ENCODE measurements at regions not wholly inside any gene's neighbourhood (a gene's known extent, or its start where the extent isn't known, plus 50 kb on each side); places are given as distances from the start of the nearest gene placed in this dataset.

- Histone ChIP-seq H3K4me1 (ENCODE audit: insufficient read depth) (no peaks in the 10 kb centered on the region), H3K36me3 (no peaks in the 10 kb centered on the region), H3K9me3 (no peaks in the 10 kb centered on the region), H3K4me3 (no peak overlapping the region), H3K27me3 (no peaks in the 10 kb centered on the region), H3K27ac (no peak overlapping the region)
- 69 to 81% (median 71%) methylated on average over 5 of the region's 5 CpGs for WGBS, 3 donors
- intact Hi-C loops (cut with DNase I), result no loop called here
- no peak for TF ChIP-seq POLR2A (IDR thresholded peaks at IDR 0.05)
- TF ChIP-seq CTCF (IDR thresholded peaks at IDR 0.05), result no peak
- no peak for TF ChIP-seq EP300 (IDR thresholded peaks at IDR 0.05)
- no peak for DNase-seq
Measured at GRCh38 chr19:29074579-29074978, 138.4 kb downstream of the UQCRFS1 start.

- TF ChIP-seq POLR2A (IDR thresholded peaks at IDR 0.05), result no peak
- TF ChIP-seq EP300 (IDR thresholded peaks at IDR 0.05), result no peak
- no peak for TF ChIP-seq CTCF (IDR thresholded peaks at IDR 0.05)
- WGBS, 3 donors, result 77 to 96% (median 91%) methylated on average over 2 of the region's 2 CpGs
- Histone ChIP-seq H3K4me1 (ENCODE audit: insufficient read depth) (no peaks in the 10 kb centered on the region), H3K27ac (no peak overlapping the region), H3K4me3 (no peak overlapping the region), H3K27me3 (no peaks in the 10 kb centered on the region), H3K36me3 (no peaks in the 10 kb centered on the region), H3K9me3 (no peaks in the 10 kb centered on the region)
- DNase-seq, result no peak
- intact Hi-C loops (cut with DNase I), result no loop called here
Measured at GRCh38 chr19:29067831-29068230, 145.1 kb downstream of the UQCRFS1 start.

- no peak for DNase-seq
- Histone ChIP-seq H3K27me3 (no peaks in the 10 kb centered on the region), H3K4me3 (no peak overlapping the region), H3K4me1 (ENCODE audit: insufficient read depth) (no peaks in the 10 kb centered on the region), H3K27ac (no peak overlapping the region), H3K9me3 (no peaks in the 10 kb centered on the region), H3K36me3 (no peaks in the 10 kb centered on the region)
- WGBS, 3 donors, result 37 to 43% (median 42%) methylated on average over 14 of the region's 14 CpGs
- TF ChIP-seq POLR2A (IDR thresholded peaks at IDR 0.05), result no peak
- no peak for TF ChIP-seq EP300 (IDR thresholded peaks at IDR 0.05)
- TF ChIP-seq CTCF (IDR thresholded peaks at IDR 0.05), result no peak
- intact Hi-C loops (cut with DNase I), result no loop called here
Measured at GRCh38 chr19:29062475-29063435, 150.2 kb downstream of the UQCRFS1 start.

GRCh38 chr19:29060813-29061364, 152.1 kb downstream of the UQCRFS1 start:
- TF ChIP-seq CTCF (IDR thresholded peaks at IDR 0.05) (no peak), POLR2A (IDR thresholded peaks at IDR 0.05) (no peak), EP300 (IDR thresholded peaks at IDR 0.05) (no peak)
- intact Hi-C loops (cut with DNase I), result no loop called here
- H3K27me3 ChIP-seq, result no peaks in the 10 kb centered on the region
- no peaks in the 10 kb centered on the region for H3K36me3 ChIP-seq
- DNase-seq, result no peak
- H3K9me3 ChIP-seq, result no peaks in the 10 kb centered on the region
- H3K4me1 ChIP-seq (ENCODE audit: insufficient read depth), result no peaks in the 10 kb centered on the region
- H3K27ac ChIP-seq, result no peak overlapping the region
- 72 to 81% (median 76%) methylated on average over 7 of the region's 7 CpGs for WGBS, 3 donors
- no peak overlapping the region for H3K4me3 ChIP-seq
